Heart right ventricle (tissue), 16 donors: ENCODE measurements at regions not wholly inside any gene's neighbourhood (a gene's known extent, or its start where the extent isn't known, plus 50 kb on each side); places are given as distances from the start of the nearest gene placed in this dataset.

Source experiments
- ATAC-seq, 8 donors: fragments of 200-7000 bp; cut with Tn5 transposase; one replicate each; pipeline ENCODE4 v1.9.1; 2020; ENCODE audit warnings: mild to moderate bottlenecking in 8 of 8, moderate library complexity in 8 of 8, moderate number of reproducible peaks in 1 of 8
- DNase-seq, 2 donors: peaks; one replicate each; pipeline ENCODE4 v3.0.0-alpha.2; 2020
- H3K27ac ChIP-seq, 10 donors: fragments of 200-600 bp; sonication (generic) in 2 of 10; one replicate each; pipeline versions ENCODE4 v1.5.0 to v1.8.0; 2020 to 2022; ENCODE audit warnings: mild to moderate bottlenecking in 3 of 10
- H3K27me3 ChIP-seq, 7 donors: fragments of 200-600 bp; one replicate each; pipeline ENCODE4 v1.8.0; 2021 to 2022; ENCODE audit warnings: mild to moderate bottlenecking in 2 of 7
- H3K36me3 ChIP-seq, 9 donors: fragments of 200-600 bp; sonication (generic) in 1 of 9; one replicate each; pipeline versions ENCODE4 v1.5.0 to v1.8.0; 2020 to 2022; ENCODE audit warnings: mild to moderate bottlenecking in 2 of 9
- H3K4me1 ChIP-seq, 9 donors: fragments of 200-600 bp; sonication (generic) in 1 of 9; one replicate each; pipeline versions ENCODE4 v1.5.0 to v1.8.0; 2020 to 2022; ENCODE audit warnings: mild to moderate bottlenecking in 4 of 9
- H3K4me3 ChIP-seq, 10 donors: fragments of 200-600 bp; sonication (generic) in 2 of 10; one replicate each; pipeline versions ENCODE4 v1.5.0 to v1.8.0; 2020 to 2022; ENCODE audit warnings: mild to moderate bottlenecking in 7 of 10, moderate library complexity in 2 of 10
- H3K9me3 ChIP-seq, 11 donors: fragments of 200-600 bp in 10 of 11; sonication (generic) in 2 of 11; one replicate each; pipeline versions ENCODE4 v1.5.0 to v1.8.0; 2013 to 2022; ENCODE audit warnings: mild to moderate bottlenecking in 2 of 11, control low read depth in 1 of 11, moderate library complexity in 1 of 11
- CTCF ChIP-seq, 9 donors: fragments of 200-600 bp; sonication (generic) in 2 of 9; IDR thresholded peaks; one replicate each; pipeline versions ENCODE4 v1.5.0 to v1.8.0; 2021 to 2022; ENCODE audit warnings: antibody characterized with exemption in 9 of 9, mild to moderate bottlenecking in 5 of 9, moderate library complexity in 1 of 9
- WGBS, 2 donors: extraction: QIAGEN DNeasy Blood & Tissue Kit; methylation state at CpG; one replicate each; pipeline ENCODE4 v1.1.7; 2013; ENCODE audit warnings: inconsistent platforms in 1 of 2; 5-methylcytosine and 5-hydroxymethylcytosine counted together
- intact Hi-C, 10 donors: fragments of 100-400 bp; cut with DNase I; formaldehyde crosslinking; loops; one replicate each; pipeline versions ENCODE4 v1.11.1 to v1.14.2; 2022
- donor health status: Arrhythmogenic right ventricular cardiomyopathy.
- donor health status: ischemic (EF 13 %, LVEDD 7.1; RV severe dilation, severe dysfunction).
- donor health status: healthy with polysubstance abuse.
- donor health status: DM: no; HTN: yes; CAD: no.
- donor health status: DM: no; HTN: no; CAD: no.
- donor health status: ischemic (EF 25% LVEDD 6.9; RV normal size, moderate dysfunction).
- donor health status: ischemic (EF 25% LVEDD 5.7; RV mildly dilated, moderate dysfunction).
- donor health status: healthy.
- donor health status: DM: yes; HTN: yes; CAD: no.
- donor health status: Ischemic cardiomyopathy.
- donor health status: ischemic (EF 35%, LVEDD 5.7; RV mildly dilated, moderate dysfunction).
- donor health status: nonischemic (EF 11% LVEDD 7.7; RV severe dilation, severe dysfunction).
- donor health status: DM: yes; HTN: yes; CAD: no.
- donor health status: PGD.
- donor health status: ischemic (EF 29% LVEDD 5.4; RV normal size, mild dysfunction).
- donor health status: nonischemic (EF 23%, LVEDD 6.1; RV moderate dilation, normal function).

- no peak for TF ChIP-seq CTCF (IDR thresholded peaks at IDR 0.05)
- no peak for ATAC-seq
- intact Hi-C loops, result no loop called here
- H3K9me3 ChIP-seq, result peaks cover 0 to 40% (median 20%) of the 10 kb centered on the region in 11 donors
- H3K27ac ChIP-seq, result no peak overlapping the region
- H3K36me3 ChIP-seq, result no peaks in the 10 kb centered on the region
- DNase-seq, result no peak
- no peaks in the 10 kb centered on the region for H3K4me1 ChIP-seq
- no peak overlapping the region for H3K4me3 ChIP-seq
- H3K27me3 ChIP-seq, result peaks cover 0 to 27% (median 13%) of the 10 kb centered on the region in 7 donors
Measured at GRCh38 chr11:116665523-116665922, 107.3 kb downstream of the BUD13 start.

GRCh38 chr11:116661056-116661455 is 111.7 kb downstream of the BUD13 start:
- DNase-seq, result no peak
- H3K27me3 ChIP-seq, result peaks cover 0 to 44% (median 22%) of the 10 kb centered on the region in 7 donors
- no peak for ATAC-seq
- H3K27ac ChIP-seq, result no peak overlapping the region
- WGBS, 2 donors, result 59 to 65% methylated on average over 3 of the region's 3 CpGs
- no peak overlapping the region for H3K4me3 ChIP-seq
- no peak for TF ChIP-seq CTCF (IDR thresholded peaks at IDR 0.05)
- no peaks in the 10 kb centered on the region for H3K4me1 ChIP-seq
- peaks cover 0 to 23% (median 15%) of the 10 kb centered on the region in 11 donors for H3K9me3 ChIP-seq
- intact Hi-C loops, result no loop called here
- H3K36me3 ChIP-seq, result no peaks in the 10 kb centered on the region

- H3K4me1 ChIP-seq, result no peaks in the 10 kb centered on the region
- TF ChIP-seq CTCF (IDR thresholded peaks at IDR 0.05), result no peak
- DNase-seq, result no peak
- H3K9me3 ChIP-seq, result peaks cover 0 to 20% (median 6%) of the 10 kb centered on the region in 11 donors
- no peak for ATAC-seq
- no peaks in the 10 kb centered on the region for H3K36me3 ChIP-seq
- H3K27me3 ChIP-seq, result peaks cover 0 to 44% (median 22%) of the 10 kb centered on the region in 7 donors
- no peak overlapping the region for H3K27ac ChIP-seq
- 73% methylated on average over 7 of the region's 7 CpGs for WGBS, 2 donors
- intact Hi-C loops, result no loop called here
- H3K4me3 ChIP-seq, result no peak overlapping the region
Measured at GRCh38 chr11:116660011-116660410, 112.8 kb downstream of the BUD13 start.

GRCh38 chr11:116658876-116659535 is 113.8 kb downstream of the BUD13 start:
- peaks cover 0 to 18% (median 0%) of the 10 kb centered on the region in 11 donors for H3K9me3 ChIP-seq
- no peaks in the 10 kb centered on the region for H3K4me1 ChIP-seq
- no peak overlapping the region for H3K4me3 ChIP-seq
- peaks cover 0 to 44% (median 22%) of the 10 kb centered on the region in 7 donors for H3K27me3 ChIP-seq
- H3K36me3 ChIP-seq, result no peaks in the 10 kb centered on the region
- H3K27ac ChIP-seq, result no peak overlapping the region
- ATAC-seq (no peak), DNase-seq (no peak)
- 86% methylated on average over 14 of the region's 14 CpGs for WGBS, 2 donors
- no peak for TF ChIP-seq CTCF (IDR thresholded peaks at IDR 0.05)
- intact Hi-C loops, result no loop called here
